Activated CD8-positive, alpha-beta memory T cell treated with anti-CD3 and anti-CD28 coated beads for 24 hours (primary cell): ENCODE measurements at regions not wholly inside any gene's neighbourhood (a gene's known extent, or its start where the extent isn't known, plus 50 kb on each side); places are given as distances from the start of the nearest gene placed in this dataset.

Experiments used
- DNase-seq: peaks from one replicate; pipeline ENCODE4 v3.0.0-alpha.2; 2020

GRCh38 chr10:114771749-114772148 is 49.8 kb upstream of the FHIP2A start:
- no peak for DNase-seq
